ENCODE measurements at regions not wholly inside any gene's neighbourhood (a gene's known extent, or its start where the extent isn't known, plus 50 kb on each side); places are given as distances from the start of the nearest gene placed in this dataset.

GRCh38 chr7:33814936-33815335 is 90.4 kb upstream of the BMPER start:
- H3K9me3 ChIP-seq, result no peaks in the 10 kb centered on the region
- H3K27me3 ChIP-seq, result no peaks in the 10 kb centered on the region
- peak overlapping the region in 1 of 2 donors; percentile 30 for H3K4me3 ChIP-seq
- TF ChIP-seq, protein P1, sequence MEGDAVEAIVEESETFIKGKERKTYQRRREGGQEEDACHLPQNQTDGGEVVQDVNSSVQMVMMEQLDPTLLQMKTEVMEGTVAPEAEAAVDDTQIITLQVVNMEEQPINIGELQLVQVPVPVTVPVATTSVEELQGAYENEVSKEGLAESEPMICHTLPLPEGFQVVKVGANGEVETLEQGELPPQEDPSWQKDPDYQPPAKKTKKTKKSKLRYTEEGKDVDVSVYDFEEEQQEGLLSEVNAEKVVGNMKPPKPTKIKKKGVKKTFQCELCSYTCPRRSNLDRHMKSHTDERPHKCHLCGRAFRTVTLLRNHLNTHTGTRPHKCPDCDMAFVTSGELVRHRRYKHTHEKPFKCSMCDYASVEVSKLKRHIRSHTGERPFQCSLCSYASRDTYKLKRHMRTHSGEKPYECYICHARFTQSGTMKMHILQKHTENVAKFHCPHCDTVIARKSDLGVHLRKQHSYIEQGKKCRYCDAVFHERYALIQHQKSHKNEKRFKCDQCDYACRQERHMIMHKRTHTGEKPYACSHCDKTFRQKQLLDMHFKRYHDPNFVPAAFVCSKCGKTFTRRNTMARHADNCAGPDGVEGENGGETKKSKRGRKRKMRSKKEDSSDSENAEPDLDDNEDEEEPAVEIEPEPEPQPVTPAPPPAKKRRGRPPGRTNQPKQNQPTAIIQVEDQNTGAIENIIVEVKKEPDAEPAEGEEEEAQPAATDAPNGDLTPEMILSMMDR (IDR thresholded peaks at IDR 0.05), result no peak
- TF ChIP-seq POLR2A (IDR thresholded peaks at IDR 0.05), result no peak
- intact Hi-C loops (cut with DNase I; ENCODE audit: low total_unique reads), result no loop called here
- H3K36me3 ChIP-seq, result no peaks in the 10 kb centered on the region
- no peak for DNase-seq
- H3K4me1 ChIP-seq, result no peaks in the 10 kb centered on the region
- peak overlapping the region; percentile 34 to 38 for H3K27ac ChIP-seq

- H3K27me3 ChIP-seq, result no peaks in the 10 kb centered on the region
- DNase-seq, result no peak
- H3K36me3 ChIP-seq, result no peaks in the 10 kb centered on the region
- H3K4me1 ChIP-seq, result no peaks in the 10 kb centered on the region
- no peak overlapping the region for H3K27ac ChIP-seq
- TF ChIP-seq, protein P1 (IDR thresholded peaks at IDR 0.05), result no peak
- no peak for TF ChIP-seq POLR2A (IDR thresholded peaks at IDR 0.05)
- H3K4me3 ChIP-seq, result no peak overlapping the region
- H3K9me3 ChIP-seq, result no peaks in the 10 kb centered on the region
- intact Hi-C loops (cut with DNase I; ENCODE audit: low total_unique reads), result no loop called here
These were observed 90.0 kb upstream of the BMPER start for GRCh38 chr7:33815336-33815735.

- no peak for DNase-seq
- no peak overlapping the region for H3K27ac ChIP-seq
- no peaks in the 10 kb centered on the region for H3K27me3 ChIP-seq
- H3K36me3 ChIP-seq, result no peaks in the 10 kb centered on the region
- intact Hi-C loops (cut with DNase I; ENCODE audit: low total_unique reads), result no loop called here
- H3K9me3 ChIP-seq, result no peaks in the 10 kb centered on the region
- TF ChIP-seq, protein P1 (IDR thresholded peaks at IDR 0.05), result no peak
- no peak for TF ChIP-seq POLR2A (IDR thresholded peaks at IDR 0.05)
- no peak overlapping the region for H3K4me3 ChIP-seq
- no peaks in the 10 kb centered on the region for H3K4me1 ChIP-seq
These were observed 89.2 kb upstream of the BMPER start for GRCh38 chr7:33816106-33816505.

GRCh38 chr7:33819658-33820057 is 85.7 kb upstream of the BMPER start:
- H3K27me3 ChIP-seq, result no peaks in the 10 kb centered on the region
- H3K4me3 ChIP-seq, result no peak overlapping the region
- no peaks in the 10 kb centered on the region for H3K36me3 ChIP-seq
- DNase-seq, result no peak
- H3K4me1 ChIP-seq, result no peaks in the 10 kb centered on the region
- intact Hi-C loops (cut with DNase I; ENCODE audit: low total_unique reads), result no loop called here
- TF ChIP-seq POLR2A (IDR thresholded peaks at IDR 0.05), result no peak
- TF ChIP-seq, protein P1 (IDR thresholded peaks at IDR 0.05), result no peak
- H3K27ac ChIP-seq, result no peak overlapping the region
- H3K9me3 ChIP-seq, result no peaks in the 10 kb centered on the region

DNA sequence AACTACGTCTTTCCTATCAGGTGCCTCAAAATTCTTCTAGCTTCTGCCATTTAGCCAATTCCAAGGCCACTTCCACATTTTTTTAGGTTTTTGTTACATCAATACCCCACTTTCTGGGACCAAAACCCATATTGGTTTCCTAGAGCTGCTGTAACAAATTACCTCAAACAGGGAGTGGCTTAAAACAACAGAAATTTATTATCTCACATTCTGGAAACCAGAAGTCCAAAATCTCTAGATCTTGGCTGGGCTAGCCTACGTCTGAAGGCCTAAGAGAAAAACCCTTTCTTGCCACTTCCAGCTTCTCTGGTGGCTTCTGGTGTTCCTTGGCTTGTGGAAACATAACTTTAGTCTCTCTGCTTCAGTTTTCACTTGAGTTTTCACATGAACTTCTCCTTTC is 85.1 kb upstream of the BMPER start:
- H3K27ac ChIP-seq, result no peak overlapping the region
- no peak overlapping the region for H3K4me3 ChIP-seq
- no peaks in the 10 kb centered on the region for H3K36me3 ChIP-seq
- H3K27me3 ChIP-seq, result no peaks in the 10 kb centered on the region
- H3K4me1 ChIP-seq, result no peaks in the 10 kb centered on the region
- no peak for DNase-seq
- intact Hi-C loops (cut with DNase I; ENCODE audit: low total_unique reads), result no loop called here
- no peak for TF ChIP-seq POLR2A (IDR thresholded peaks at IDR 0.05)
- TF ChIP-seq, protein P1 (IDR thresholded peaks at IDR 0.05), result no peak
- H3K9me3 ChIP-seq, result no peaks in the 10 kb centered on the region
